Parathyroid adenoma (tissue), 2 donors: ENCODE measurements at regions not wholly inside any gene's neighbourhood (a gene's known extent, or its start where the extent isn't known, plus 50 kb on each side); places are given as distances from the start of the nearest gene placed in this dataset.

ENCODE experiments used
- H2AFZ ChIP-seq: fragments of 300-600 bp; sonication (generic); one replicate; pipeline ENCODE4 v1.7.0; 2017; ENCODE audit warnings: antibody characterized with exemption, mild to moderate bottlenecking
- H3K27ac ChIP-seq: fragments of 300-600 bp; sonication (generic); one replicate; pipeline ENCODE4 v1.7.0; 2017
- H3K27me3 ChIP-seq: fragments of 300-600 bp; sonication (generic); one replicate; pipeline ENCODE4 v1.7.0; 2017; ENCODE audit warnings: low read length; ENCODE audit not compliant: control insufficient read depth, insufficient read depth
- H3K36me3 ChIP-seq: fragments of 300-600 bp; sonication (generic); one replicate; pipeline ENCODE4 v1.7.0; 2017; ENCODE audit warnings: low read length; ENCODE audit not compliant: control insufficient read depth, insufficient read depth
- H3K4me1 ChIP-seq: fragments of 300-600 bp; sonication (generic); one replicate; pipeline ENCODE4 v1.7.0; 2017; ENCODE audit warnings: control low read depth
- H3K4me2 ChIP-seq: fragments of 300-600 bp; sonication (generic); one replicate; pipeline ENCODE4 v1.7.0; 2017; ENCODE audit warnings: low read length
- H3K4me3 ChIP-seq: fragments of 300-600 bp; sonication (generic); one replicate; pipeline ENCODE4 v1.7.0; 2017; ENCODE audit warnings: low read depth, low read length
- H3K79me2 ChIP-seq: fragments of 300-600 bp; sonication (generic); one replicate; pipeline ENCODE4 v1.7.0; 2017; ENCODE audit warnings: control low read depth
- H3K9ac ChIP-seq: fragments of 300-600 bp; sonication (generic); one replicate; pipeline ENCODE4 v1.7.0; 2017; ENCODE audit warnings: mild to moderate bottlenecking
- H3K9me3 ChIP-seq: fragments of 300-600 bp; sonication (generic); one replicate; pipeline ENCODE4 v1.7.0; 2017; ENCODE audit warnings: low read length; ENCODE audit not compliant: control insufficient read depth
- CTCF ChIP-seq: fragments of 300-600 bp; sonication (generic); IDR thresholded peaks from one replicate; pipeline ENCODE4 v1.7.0; 2017; ENCODE audit warnings: antibody characterized with exemption, mild to moderate bottlenecking
- donor health status: primary hyperparathyroidism.

- Histone ChIP-seq H3K36me3 (no peaks in the 10 kb centered on the region), H3K9me3 (no peaks in the 10 kb centered on the region), H3K27me3 (no peaks in the 10 kb centered on the region), H3K79me2 (no peaks in the 10 kb centered on the region), H3K4me2 (no peak overlapping the region), H3K4me1 (no peaks in the 10 kb centered on the region), H3K9ac (no peak overlapping the region), H3K4me3 (no peak overlapping the region), H3K27ac (no peak overlapping the region), H2AFZ (no peak overlapping the region)
- TF ChIP-seq CTCF, result no peak
Measured at GRCh38 chr9:81756561-81756960, 67.2 kb upstream of the TLE1 start.

DNA sequence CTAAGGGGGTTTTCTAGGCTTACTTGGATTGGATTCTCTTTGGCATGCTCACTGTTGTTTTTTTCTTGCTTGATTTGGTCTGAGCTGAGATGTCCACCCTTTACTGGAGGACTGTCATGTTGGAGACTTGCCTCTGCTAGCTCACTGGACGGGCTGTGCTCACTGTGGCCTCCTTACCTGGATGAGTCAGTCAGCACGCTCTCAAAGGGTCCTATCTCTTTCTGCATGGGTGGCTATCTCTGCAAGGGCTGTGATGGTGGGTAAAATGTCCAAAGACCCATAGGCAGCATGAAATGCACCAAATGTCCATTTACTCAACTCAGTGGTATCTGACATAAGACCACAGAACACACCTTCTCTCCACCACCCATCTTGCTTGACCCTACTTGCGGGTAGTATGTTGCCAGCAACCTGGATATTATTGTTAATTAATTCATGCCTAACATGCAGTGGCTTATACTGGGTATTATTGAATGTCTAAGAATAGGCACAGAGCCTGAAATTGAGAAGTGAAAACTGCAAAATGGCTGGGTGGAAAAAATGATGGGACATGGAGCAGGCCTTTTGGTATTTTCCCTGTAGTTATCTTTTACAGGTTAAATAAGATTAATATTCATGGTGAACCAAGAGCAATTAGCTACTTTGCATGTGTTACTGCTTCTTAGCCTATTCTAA lies 68.9 kb upstream of the TLE1 start:
- no peak overlapping the region for H3K4me2 ChIP-seq
- H3K4me1 ChIP-seq, result no peaks in the 10 kb centered on the region
- no peaks in the 10 kb centered on the region for H3K27me3 ChIP-seq
- H3K36me3 ChIP-seq, result no peaks in the 10 kb centered on the region
- no peak overlapping the region for H3K4me3 ChIP-seq
- no peak for TF ChIP-seq CTCF
- H3K79me2 ChIP-seq, result no peaks in the 10 kb centered on the region
- H2AFZ ChIP-seq, result no peak overlapping the region
- H3K27ac ChIP-seq, result no peak overlapping the region
- H3K9me3 ChIP-seq, result no peaks in the 10 kb centered on the region
- no peak overlapping the region for H3K9ac ChIP-seq

- H3K36me3 ChIP-seq, result no peaks in the 10 kb centered on the region
- no peak overlapping the region for H3K4me2 ChIP-seq
- no peaks in the 10 kb centered on the region for H3K4me1 ChIP-seq
- H3K27ac ChIP-seq, result no peak overlapping the region
- no peak for TF ChIP-seq CTCF
- no peak overlapping the region for H3K4me3 ChIP-seq
- no peaks in the 10 kb centered on the region for H3K27me3 ChIP-seq
- H2AFZ ChIP-seq, result no peak overlapping the region
- H3K9ac ChIP-seq, result no peak overlapping the region
- H3K79me2 ChIP-seq, result no peaks in the 10 kb centered on the region
- H3K9me3 ChIP-seq, result no peaks in the 10 kb centered on the region
Measured at GRCh38 chr9:81759680-81760215, 70.4 kb upstream of the TLE1 start.

DNA sequence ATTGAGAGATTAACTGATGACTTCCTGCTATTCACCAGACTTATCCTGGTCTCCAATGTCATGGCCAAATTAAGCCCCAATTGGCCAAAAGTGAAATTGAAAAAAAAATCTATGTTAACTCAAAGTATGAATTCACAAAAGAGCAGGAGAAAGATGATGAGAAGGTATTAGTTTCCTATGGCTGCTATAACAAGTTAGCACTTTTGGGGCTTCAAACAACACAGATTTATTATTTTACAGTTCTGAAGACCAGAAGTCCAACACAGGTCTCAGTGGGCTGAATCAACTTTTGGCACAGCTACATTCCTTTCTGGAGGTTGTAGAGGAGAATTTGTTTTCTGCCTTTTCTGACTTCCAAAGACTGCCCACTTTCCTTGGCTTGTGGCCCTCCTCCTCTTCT lies 78.6 kb upstream of the TLE1 start:
- H3K79me2 ChIP-seq, result no peaks in the 10 kb centered on the region
- H3K27ac ChIP-seq, result no peak overlapping the region
- H3K4me2 ChIP-seq, result no peak overlapping the region
- H3K27me3 ChIP-seq, result no peaks in the 10 kb centered on the region
- H3K9ac ChIP-seq, result no peak overlapping the region
- H2AFZ ChIP-seq, result no peak overlapping the region
- H3K9me3 ChIP-seq, result no peaks in the 10 kb centered on the region
- H3K36me3 ChIP-seq, result no peaks in the 10 kb centered on the region
- no peaks in the 10 kb centered on the region for H3K4me1 ChIP-seq
- TF ChIP-seq CTCF, result no peak
- H3K4me3 ChIP-seq, result no peak overlapping the region

GRCh38 chr9:81771571-81771970 lies 82.2 kb upstream of the TLE1 start:
- no peak overlapping the region for H3K27ac ChIP-seq
- no peaks in the 10 kb centered on the region for H3K9me3 ChIP-seq
- no peak overlapping the region for H2AFZ ChIP-seq
- H3K27me3 ChIP-seq, result no peaks in the 10 kb centered on the region
- no peak overlapping the region for H3K4me3 ChIP-seq
- H3K36me3 ChIP-seq, result no peaks in the 10 kb centered on the region
- no peak overlapping the region for H3K9ac ChIP-seq
- H3K79me2 ChIP-seq, result no peaks in the 10 kb centered on the region
- no peak overlapping the region for H3K4me2 ChIP-seq
- TF ChIP-seq CTCF, result no peak
- no peaks in the 10 kb centered on the region for H3K4me1 ChIP-seq
